GM19455 (cell line): ENCODE measurements at regions not wholly inside any gene's neighbourhood (a gene's known extent, or its start where the extent isn't known, plus 50 kb on each side); places are given as distances from the start of the nearest gene placed in this dataset.

Experiments
- ATAC-seq: cut with Tn5 transposase; IDR thresholded peaks from one replicate; pipeline ENCODE4 v1.9.1; 2021; ENCODE audit not compliant: unreplicated experiment

DNA sequence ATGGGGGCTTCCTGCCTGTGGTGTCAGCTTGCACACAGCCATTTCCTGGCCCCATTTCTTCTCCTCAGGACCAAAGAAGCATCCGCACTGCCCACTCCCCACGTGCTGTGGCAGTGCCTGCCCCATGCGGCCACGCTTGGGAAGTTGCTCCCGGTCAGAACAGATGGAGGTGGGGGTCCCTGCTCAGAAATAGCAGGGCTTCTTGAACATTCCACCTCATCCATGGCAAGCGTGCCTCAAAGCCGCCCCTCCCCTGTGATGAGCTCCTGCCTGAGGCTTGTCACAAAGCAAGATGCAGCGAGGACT is 238.2 kb downstream of the SYK start:
- ATAC-seq: no peak

DNA sequence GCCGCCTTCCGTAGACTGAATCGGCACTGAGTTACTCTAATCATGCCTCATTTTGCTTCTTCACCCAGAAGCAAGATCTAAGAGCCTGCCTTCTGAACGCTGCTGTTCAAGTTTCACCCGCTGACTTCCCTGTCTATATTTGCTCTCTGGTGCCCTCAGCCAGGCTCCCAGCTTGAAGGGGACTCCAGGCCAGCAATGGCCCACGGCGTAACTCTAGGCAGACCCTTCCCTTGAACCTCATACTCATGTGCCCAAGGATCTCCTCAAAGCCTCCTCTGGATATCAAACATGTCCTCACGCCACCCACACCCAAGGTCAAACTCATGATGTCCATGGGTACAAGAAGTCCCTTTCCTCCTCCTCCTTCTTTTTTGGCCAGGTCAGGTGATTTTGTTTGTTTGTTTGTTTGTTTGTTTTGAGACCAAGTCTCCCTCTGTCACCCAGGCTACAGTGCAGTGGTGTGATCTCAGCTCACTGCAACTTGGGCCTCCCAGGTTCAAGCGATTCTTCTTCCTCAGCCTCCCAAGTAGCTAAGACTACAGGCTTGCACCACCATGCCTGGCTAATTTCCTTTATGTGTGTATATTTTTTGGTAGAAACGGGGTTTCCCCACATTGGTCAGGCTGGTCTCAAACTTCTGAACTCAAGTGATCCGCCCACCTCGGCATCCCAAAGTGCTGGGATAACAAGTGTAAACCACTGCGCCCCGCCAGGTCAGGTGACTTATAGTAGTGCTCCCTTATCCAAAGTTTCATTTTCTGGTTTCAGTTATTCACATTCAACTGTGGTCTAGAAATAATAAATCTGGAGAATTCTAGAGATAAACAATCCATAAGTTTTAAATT is 239.0 kb downstream of the SYK start:
- no peak for ATAC-seq

DNA sequence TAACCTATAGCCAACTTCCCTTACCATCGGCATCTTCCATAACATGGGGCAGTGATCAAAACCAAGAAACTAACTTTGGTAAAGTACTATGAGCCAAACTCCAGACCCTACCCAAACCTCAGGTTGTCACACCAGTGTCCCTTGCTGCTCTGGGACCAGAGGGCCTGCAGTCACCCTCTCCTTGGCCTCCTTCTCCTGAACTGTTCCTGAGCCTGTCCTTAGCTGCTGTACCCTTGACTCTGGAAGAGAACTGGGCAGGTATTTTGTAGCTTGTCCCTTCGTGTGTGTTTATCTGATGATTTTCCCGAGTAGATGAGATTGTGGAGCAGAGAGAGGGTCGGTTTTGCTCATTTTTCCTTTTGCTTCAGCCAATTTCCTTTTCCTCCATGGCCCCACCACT is 240.4 kb downstream of the SYK start:
- no peak for ATAC-seq

DNA sequence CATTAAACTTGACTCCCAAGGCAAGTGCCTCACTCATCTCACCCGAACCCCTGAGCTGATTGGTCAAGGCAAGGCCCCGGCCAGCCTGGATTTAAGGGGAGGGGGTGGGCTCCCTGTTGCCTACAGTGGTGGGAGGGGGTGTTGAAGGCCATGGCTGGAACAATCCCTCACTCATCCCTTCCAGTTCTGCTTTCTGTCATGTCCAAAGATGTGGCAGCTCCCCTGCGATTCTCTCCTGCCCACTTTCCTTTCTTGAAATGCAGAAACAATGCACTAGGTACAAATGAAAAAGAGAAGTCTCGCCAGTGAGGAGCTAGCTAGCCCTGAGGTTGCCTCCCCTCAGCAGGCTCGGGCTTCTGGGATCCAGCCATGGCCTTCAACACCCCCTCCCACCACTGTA is 240.9 kb downstream of the SYK start:
- ATAC-seq: no peak

DNA sequence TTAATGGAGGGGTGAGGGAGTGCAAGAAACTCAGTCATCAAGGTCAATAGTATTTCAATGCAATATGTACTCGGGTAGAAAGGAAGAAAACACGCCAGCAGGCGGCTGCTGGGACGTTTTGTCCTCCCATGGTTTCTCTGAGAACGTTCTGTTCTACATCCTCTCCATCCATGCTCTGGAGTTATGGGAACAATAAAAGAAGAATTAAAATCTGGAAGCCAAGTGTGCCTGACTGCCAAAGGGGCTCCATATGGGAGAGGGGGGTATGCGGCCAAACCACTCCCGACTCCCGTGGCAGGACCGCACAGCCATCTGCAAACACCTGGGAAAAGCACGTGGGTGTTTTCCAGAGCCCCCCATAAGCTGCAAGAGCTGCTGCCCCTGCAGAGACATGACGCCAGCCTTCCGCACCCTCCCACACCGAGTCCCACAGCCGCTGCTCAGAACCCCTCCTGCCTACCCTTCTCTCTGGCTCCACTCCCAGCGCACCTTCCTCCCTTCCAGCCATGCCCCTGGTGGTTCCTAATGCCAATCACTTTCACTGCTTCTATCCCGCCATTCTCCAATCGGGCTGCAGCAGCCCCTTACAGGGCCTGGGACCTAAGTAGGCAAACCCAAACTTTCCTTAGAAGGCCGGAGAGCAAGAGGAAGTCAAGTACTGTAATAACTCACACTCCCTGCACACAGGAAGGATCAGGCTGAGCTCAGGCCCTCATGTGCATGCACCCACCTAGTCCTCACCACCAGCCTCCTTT is 241.6 kb downstream of the SYK start:
- ATAC-seq: no peak

DNA sequence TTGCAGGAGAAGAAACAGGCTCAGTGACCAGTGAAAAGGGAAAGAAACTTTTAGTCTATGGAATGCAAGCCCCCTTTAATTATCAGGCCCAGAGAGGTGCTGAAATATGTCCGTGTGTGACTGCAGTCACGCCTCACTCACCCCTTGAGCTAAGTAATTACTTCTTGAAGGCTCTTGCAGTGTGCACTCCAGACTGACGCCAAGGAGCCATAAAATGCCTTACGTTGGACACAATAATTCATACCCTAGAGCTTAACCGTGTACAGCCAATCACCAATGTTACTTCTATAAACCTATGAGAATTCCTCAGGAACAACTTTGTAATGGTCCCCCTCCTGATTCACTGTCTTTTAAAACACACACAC is 242.2 kb downstream of the SYK start:
- no peak for ATAC-seq

DNA sequence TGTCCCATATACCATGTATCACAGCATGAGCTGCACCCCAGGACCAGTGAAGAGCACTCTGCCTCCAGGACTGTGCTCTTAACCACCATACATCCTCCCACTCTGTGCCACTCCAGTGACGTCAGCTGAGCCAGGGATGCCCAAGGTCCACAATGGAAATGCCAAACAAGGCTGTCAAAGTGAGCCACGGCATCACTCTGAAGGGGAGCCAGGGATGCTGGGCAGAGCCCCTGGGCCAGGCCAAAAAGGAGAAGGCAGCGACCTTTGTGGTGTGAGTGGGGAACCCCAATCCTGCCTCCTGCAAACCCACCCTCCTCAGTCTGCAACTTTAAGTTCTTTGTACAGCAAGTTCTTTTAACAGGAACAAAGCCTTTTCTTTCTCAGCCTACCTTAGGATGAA is 242.7 kb downstream of the SYK start:
- ATAC-seq: no peak

DNA sequence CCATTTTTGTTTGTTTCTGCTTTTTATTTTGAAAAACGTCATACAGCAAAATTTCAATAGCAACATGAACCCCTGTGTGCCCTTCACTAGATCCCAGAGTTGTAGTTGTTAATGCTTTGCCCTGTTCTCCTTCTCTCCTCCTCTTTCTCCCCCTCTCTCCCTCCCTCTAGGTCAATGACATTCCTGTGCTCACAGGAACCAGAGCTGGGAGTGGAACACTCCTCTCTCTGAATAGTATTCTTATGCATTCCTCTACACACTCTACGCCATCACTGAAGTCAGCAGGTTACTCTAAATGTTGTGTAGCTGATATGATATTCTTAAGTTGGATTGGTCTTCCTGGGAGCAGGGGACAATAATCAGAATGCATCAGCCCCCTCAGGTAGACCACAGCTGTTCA is 243.4 kb downstream of the SYK start:
- no peak for ATAC-seq

DNA sequence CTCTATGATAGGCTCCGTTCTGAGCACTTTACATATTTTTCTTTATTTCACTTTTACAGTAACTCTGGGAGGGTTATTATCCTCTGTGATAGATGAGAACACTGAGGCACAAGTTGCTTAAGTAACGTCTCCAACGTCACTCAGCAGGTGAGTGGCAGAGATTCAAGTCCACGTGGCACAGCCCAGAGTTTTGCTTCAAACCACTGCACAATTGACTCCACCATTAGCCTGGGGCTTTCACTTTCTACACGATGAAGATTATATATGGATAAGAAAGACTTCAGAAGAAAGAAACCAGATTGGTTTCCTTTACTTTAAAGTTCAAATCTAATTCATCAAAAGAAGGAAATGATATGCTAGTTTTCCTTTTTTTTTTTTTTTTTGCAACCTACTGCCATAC is 245.9 kb downstream of the SYK start:
- ATAC-seq: no peak

DNA sequence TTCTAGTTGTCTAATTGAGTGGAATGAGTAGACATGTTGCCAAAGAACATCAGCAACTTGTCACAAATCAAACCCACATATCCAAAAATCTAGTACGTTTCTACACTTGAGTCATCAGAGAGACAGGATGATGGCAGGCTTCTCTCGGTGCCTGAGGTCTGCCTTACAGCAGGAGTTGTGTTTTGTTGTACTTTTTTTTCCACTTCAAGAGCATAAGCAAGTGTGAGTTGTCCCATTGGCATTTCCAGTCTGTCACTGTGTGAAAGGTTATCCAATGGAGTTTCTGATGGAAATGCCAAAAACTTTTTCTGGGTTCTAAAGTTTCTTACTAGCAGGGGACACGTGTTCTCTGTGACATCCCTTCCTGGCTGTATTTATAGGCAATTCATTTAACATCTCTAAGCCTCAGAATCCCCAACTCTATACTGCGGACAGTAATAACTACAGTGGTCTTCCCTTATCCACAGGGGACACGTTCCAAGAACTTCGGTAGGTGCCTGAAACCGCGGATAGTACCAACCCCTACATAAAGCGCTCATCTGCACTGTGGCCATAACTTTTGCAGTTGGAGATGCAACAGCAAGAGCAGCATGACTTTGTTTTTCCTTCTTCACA is 246.5 kb downstream of the SYK start:
- ATAC-seq: no peak

DNA sequence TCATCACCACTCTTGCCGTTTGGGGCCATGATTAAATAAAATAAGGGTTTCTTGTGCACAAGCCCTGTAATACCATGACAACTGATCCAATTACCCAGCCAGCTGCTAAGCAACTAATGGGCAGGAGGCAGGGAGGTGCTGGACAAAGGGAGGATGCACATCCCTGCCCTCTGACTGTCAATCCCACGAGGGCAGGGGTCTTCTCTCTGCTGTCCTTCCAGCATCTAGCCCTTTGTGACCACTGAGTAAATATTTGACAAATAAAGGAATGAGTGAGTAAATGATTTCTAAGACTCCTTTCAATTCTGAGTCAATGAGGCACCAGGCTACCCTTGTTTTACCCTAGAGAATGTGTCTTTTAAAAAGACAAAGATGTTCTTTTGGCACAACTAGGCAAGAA is 247.1 kb downstream of the SYK start:
- ATAC-seq: no peak

DNA sequence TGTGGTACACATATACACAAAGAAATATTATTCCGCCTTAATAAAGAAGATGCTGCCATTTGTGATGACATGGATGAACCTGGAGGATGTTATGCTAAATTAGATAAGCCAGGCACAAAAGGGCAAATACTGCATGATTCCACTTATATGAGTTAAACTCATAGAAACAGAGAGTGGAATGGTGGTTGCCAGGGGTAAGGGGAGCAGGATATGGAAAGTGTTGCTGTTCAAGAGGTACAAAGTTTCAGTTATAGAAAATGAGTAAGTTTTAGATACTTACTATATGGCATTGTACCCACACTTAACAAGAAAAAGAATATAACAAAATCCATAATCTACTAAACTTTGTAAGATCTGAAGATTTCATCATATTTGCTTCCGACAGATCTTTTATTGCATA is 252.2 kb downstream of the SYK start:
- no peak for ATAC-seq

DNA sequence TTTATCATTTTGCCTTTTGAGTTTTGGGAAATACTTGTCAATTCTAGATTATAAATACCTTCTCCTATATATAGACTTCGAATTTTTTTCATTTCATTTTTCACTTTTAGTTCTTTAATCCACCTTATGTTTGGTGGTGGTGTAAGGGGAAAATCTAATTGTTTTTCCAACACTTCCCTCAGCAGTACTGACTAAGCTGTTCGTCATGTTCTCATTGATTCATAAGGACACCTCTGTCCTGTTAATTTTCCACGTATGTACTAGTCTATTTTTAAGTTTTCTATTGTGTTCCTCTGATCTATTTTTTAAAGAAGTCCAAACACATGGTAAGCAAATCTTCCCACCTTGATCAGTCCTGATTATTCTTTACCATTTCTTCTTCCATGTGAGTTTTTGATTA is 254.2 kb downstream of the SYK start:
- ATAC-seq: no peak

DNA sequence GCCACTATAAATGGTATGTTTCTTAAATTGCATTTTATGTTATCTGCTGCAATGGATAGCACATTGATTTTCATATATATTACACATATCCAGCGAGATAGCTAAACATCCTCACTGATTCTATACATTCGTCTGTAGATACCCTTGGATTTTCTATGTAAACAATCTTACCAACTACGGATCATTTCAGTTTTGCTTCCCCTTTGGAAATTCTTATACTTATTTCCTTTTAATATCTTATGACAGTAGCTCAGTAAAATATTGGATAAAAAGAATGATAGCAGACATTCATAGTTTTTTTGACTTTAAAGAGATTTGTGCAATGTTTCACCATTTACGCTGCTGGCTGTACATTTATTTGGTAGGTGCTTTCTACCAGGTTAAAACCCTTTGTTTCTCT is 254.9 kb downstream of the SYK start:
- ATAC-seq: no peak

DNA sequence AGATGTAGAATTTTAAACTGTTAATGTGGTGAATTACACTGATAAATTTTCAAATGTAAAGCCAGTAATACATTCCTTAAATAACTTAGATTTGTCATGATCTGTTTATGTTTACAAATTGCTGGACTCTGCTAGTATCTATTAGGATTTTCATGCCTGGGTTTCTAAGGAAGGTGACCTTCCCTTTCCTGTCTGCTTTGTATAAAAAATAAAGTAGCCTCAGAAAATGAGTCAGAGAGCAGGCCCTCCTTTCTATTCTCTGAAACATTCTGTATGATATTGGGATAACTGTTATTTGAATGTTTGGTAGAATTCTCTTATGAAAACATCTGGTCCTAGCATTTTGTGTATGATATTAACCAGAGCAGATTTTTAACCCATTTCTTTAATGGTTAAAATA is 255.3 kb downstream of the SYK start:
- ATAC-seq: no peak

DNA sequence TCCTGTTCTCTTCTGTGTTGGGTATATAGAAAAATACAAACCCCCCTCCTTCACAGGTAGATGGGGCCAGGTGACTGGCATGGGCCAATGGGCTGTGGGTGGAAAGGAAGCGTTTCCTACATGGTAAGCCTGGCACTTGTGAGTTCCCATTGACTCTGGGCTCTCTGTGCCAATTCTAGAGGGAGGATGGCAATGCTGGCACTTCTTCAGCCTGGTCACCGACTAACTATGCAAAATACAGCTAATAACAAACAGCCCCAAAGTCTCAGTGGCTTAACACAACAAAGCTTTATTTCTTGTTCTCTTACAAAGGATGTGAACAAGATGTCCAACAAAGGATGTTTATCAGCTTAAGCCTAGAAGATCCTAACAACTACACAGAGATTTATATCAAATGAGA is 258.1 kb downstream of the SYK start:
- ATAC-seq: no peak

DNA sequence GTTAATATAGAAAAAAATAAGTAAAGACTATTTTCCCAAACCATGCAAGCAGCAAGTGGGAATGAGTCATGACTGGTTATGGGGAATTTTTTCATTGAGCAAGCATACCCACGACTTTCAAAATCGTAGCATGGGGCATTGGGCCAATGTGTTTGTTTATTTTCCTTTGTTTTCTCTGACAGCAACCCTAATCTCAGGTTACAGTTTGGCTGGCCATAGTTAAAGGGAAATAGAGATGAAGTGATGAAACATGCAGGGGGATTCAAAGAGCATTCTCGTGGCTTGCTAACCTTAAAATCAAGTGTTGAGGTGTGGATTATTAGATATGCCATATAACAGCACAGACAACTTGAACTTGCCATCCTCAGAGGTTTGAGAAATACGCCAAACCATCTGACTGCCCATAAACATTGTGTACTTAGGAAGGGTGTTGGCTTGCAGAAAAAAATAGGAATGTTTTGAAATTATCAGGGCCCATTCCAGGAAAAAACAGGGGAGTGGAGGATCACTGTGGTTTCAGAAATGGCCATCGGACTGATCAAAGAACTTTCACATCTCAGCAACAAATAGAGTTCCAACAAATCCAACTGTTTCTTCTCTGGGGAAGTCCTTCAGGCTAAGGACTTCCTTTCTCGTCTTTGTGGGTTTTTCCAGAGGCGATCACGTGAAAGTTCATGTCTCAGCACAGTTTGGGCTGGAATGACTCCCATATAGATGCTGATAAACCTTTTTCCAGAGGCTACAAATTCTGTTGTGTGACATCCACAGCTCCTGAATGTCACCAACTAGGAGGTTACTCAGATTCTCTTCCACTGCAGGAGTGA is 259.1 kb downstream of the SYK start:
- no peak for ATAC-seq

DNA sequence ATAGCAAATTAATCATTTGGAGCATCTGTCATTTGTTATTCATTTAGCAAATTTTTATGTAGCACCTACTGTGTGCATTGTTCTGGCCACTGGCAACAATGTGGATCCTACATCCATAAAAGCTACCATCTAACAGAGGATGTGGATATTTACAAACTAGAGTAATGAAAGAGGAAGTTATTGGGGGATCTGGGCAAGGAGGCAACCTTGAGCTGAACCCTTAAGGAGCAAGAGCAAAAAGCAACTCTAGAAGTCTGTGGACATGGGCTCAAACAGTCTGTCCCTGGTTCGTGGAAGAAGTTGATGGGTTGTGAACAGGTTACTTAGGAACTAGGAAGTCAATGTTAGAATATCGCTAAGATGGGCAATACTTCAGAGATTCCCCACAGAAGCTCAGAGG is 259.9 kb downstream of the SYK start:
- no peak for ATAC-seq

DNA sequence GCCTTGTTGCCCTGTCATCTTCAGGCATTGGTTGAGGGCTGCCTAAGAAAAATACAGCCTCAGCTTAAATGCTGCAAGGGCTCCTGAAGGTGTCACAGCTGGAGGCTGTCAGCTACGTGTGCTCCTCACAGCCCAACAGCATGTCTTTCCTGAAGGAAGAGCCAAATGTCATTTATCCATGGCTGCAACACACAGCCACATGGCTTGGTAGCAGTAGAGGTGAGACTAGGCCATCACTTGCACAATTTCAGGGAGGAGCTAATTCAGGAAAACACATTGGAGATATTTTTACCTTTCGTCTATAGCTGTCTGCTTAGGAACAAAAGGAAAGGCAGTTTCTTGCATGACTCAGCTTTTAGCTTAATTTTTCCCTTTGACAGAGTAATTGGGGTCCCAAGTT is 260.7 kb downstream of the SYK start:
- ATAC-seq: no peak

DNA sequence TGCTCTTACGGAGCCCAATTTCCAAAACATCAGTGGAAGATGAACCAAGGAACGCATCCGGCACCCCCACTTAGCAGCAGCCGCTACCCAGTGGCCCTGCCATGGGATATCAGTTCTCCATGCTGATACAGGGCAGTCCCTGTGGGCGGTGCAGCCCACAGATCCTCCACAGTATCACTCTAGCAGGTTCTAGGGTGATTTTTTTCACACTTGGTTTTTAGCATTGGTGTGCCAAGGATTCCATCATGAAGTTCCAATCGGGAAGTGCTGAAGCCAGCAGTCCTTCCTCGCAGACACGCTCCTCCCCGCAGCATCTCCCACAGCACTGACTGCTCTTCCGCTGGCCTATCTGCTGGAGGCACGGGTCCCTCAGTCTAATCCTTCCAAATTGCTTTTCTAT is 261.9 kb downstream of the SYK start:
- ATAC-seq: no peak

DNA sequence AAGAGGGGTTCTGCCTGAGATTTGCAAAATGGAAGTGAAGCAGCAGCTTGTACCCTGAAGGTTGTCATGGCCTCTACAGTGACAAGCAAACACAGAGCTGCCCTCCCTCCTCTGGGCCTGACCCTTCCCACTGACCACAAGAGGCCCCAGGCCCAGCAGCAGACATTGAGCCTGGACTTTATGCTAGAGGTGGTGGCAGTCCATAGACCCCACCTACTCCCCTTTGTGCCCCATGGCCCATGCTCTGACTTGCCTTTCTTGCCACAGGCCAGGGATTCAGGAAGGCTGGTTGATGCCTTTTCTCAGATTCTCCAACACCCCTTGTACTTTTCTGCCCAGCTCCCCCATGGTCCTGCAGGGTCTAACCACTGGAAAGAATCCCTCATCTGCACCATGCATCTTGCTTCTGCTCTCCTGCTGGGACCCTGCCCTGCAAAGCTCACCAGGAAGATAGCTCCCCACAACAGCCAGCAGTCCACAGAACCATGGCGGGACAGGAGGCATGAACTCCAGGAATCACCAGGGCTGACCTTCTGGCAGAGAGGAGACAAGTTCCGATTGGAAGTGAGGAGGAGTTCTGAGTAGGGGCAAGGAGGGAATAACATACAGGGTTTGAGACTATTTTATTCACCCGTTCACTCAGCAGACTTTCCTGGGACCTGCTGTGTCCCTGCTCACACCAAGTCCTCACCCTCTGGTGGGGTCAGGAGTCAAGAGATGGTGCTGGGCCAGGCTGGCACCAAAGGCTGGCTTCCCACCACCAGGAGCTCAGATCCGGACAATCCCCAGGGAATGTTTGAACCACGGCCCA is 263.8 kb downstream of the SYK start:
- ATAC-seq: no peak
